Activated CD8-positive, alpha-beta memory T cell treated with anti-CD3 and anti-CD28 coated beads, Interleukin-2, amount 50 U/mL, for 4 hours (primary cell): ENCODE measurements at regions not wholly inside any gene's neighbourhood (a gene's known extent, or its start where the extent isn't known, plus 50 kb on each side); places are given as distances from the start of the nearest gene placed in this dataset.
"Not testable (repeated sequence)": the region's sequence is repeated elsewhere in the genome, so short reads cannot be mapped to it uniquely, and the experiment has no call there.

ENCODE experiments used
- DNase-seq: peaks from one replicate; pipeline ENCODE4 v3.0.0-alpha.2; 2020

GRCh38 chr11:57920971-57921370 is 102.7 kb upstream of the OR9Q1 start:
- no peak for DNase-seq

- DNase-seq = no peak
Observed at GRCh38 chr11:57932105-57932504, 91.6 kb upstream of the OR9Q1 start.

- no peak for DNase-seq
Observed at GRCh38 chr11:57935402-57936049, 88.2 kb upstream of the OR9Q1 start.

GRCh38 chr11:57936050-57936418 is 87.6 kb upstream of the OR9Q1 start:
- DNase-seq = no peak

- no peak for DNase-seq
Observed at GRCh38 chr11:57937431-57937830, 86.2 kb upstream of the OR9Q1 start.

- DNase-seq = no peak
Observed at GRCh38 chr11:57938351-57938750, 85.3 kb upstream of the OR9Q1 start.

- DNase-seq = no peak
Observed at GRCh38 chr11:57940044-57940756, 83.5 kb upstream of the OR9Q1 start.

- DNase-seq = no peak
Observed at GRCh38 chr11:57941875-57942274, 81.8 kb upstream of the OR9Q1 start.

GRCh38 chr11:57942808-57943207 is 80.9 kb upstream of the OR9Q1 start:
- no peak for DNase-seq

- DNase-seq = not testable (repeated sequence)
Observed at GRCh38 chr11:57943766-57944165, 79.9 kb upstream of the OR9Q1 start.

GRCh38 chr11:57946628-57947027 is 77.1 kb upstream of the OR9Q1 start:
- no peak for DNase-seq

GRCh38 chr11:57964660-57965059 is 59.0 kb upstream of the OR9Q1 start:
- no peak for DNase-seq

GRCh38 chr11:57971272-57972012 is 52.2 kb upstream of the OR9Q1 start:
- DNase-seq = no peak

- DNase-seq = no peak
Observed at GRCh38 chr11:57972013-57972367, 51.7 kb upstream of the OR9Q1 start.
